A673 (cell line): ENCODE measurements at regions not wholly inside any gene's neighbourhood (a gene's known extent, or its start where the extent isn't known, plus 50 kb on each side); places are given as distances from the start of the nearest gene placed in this dataset.

Experiments
- EZH2 ChIP-seq: fragments of 200-600 bp; sonication (generic); IDR thresholded peaks from 2 replicates; pipeline ENCODE4 v1.6.1; 2017; ENCODE audit warnings: borderline replicate concordance, low read depth, mild to moderate bottlenecking, mixed read lengths, antibody characterized with exemption, low read length; ENCODE audit not compliant: poor library complexity, severe bottlenecking
- TF ChIP-seq, protein P1 (sequence below): fragments of 300-800, 200-600 bp; sonication (generic); conservative IDR thresholded peaks from 2 replicates; pipeline ENCODE4 v1.5.1; 2017; ENCODE audit warnings: low read depth, mild to moderate bottlenecking, antibody characterized with exemption, low read length, moderate library complexity, mixed read lengths

DNA sequence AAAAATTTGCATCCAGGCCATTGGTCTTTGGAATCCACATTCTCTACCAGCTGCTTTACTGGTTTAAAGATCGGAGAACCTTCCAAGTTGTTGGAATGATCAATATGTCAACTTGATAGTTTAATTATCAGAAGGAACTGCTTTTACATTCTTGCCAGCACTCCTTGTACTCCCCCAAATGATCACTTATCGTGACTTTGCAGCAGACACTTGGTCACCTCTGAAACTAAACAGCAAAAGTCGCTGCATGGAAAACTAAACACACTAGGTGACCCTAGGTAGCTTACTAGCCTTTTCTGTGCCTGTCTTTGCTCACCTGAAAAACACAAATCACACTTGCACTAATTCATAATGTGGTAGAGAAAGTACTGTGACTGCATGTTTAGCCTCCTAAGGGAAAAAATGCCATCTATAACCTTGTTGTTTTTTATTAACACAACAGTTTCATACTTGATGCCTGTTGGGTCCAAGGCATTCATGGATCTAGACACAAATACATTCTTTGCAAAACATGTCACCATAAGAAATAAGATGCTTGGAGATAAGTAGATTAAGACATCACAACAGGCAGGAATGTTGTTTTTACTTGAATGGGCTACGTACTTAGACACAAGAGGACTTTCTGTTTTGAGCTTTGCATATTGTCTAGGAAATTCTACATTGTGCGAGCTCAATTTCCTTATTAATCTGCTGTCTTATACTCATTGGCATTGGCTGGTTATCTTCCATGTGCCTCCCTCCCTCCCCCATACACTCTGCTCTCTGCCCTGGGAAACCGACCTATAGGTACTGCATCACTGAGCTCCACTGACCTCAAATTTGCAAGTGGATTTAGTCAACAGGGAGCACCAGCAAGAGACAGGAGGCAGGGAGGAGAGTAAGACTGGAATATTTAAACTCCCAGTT lies 219.1 kb upstream of the STK17B start:
- TF ChIP-seq, protein P1, sequence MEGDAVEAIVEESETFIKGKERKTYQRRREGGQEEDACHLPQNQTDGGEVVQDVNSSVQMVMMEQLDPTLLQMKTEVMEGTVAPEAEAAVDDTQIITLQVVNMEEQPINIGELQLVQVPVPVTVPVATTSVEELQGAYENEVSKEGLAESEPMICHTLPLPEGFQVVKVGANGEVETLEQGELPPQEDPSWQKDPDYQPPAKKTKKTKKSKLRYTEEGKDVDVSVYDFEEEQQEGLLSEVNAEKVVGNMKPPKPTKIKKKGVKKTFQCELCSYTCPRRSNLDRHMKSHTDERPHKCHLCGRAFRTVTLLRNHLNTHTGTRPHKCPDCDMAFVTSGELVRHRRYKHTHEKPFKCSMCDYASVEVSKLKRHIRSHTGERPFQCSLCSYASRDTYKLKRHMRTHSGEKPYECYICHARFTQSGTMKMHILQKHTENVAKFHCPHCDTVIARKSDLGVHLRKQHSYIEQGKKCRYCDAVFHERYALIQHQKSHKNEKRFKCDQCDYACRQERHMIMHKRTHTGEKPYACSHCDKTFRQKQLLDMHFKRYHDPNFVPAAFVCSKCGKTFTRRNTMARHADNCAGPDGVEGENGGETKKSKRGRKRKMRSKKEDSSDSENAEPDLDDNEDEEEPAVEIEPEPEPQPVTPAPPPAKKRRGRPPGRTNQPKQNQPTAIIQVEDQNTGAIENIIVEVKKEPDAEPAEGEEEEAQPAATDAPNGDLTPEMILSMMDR = no peak
- no peak for TF ChIP-seq EZH2
